H9 (cell line): ENCODE measurements at regions not wholly inside any gene's neighbourhood (a gene's known extent, or its start where the extent isn't known, plus 50 kb on each side); places are given as distances from the start of the nearest gene placed in this dataset.

ENCODE experiments used
- DNase-seq: peaks from one replicate; pipeline ENCODE4 v3.0.0-alpha.2; 2017
- H2AFZ ChIP-seq: one replicate; pipeline ENCODE4 v1.6.1; 2013; ENCODE audit warnings: mild to moderate bottlenecking, low read length, control low read depth, moderate library complexity
- H2AK5ac ChIP-seq: 2 replicates; pipeline ENCODE4 v1.6.1; 2013; ENCODE audit warnings: low read length, control low read depth, mixed read lengths; ENCODE audit not compliant: insufficient read length
- H2BK120ac ChIP-seq: one replicate; pipeline ENCODE4 v1.6.1; 2013; ENCODE audit warnings: low read depth, mild to moderate bottlenecking, low read length, control low read depth, inconsistent platforms; ENCODE audit not compliant: poor library complexity, severe bottlenecking
- H2BK12ac ChIP-seq: 2 replicates; pipeline ENCODE4 v1.6.1; 2013; ENCODE audit warnings: low read length, control low read depth, mixed read lengths, low read depth; ENCODE audit not compliant: insufficient read length
- H2BK15ac ChIP-seq: 2 replicates; pipeline ENCODE4 v1.6.1; 2013; ENCODE audit warnings: low read depth, low read length, control low read depth
- H2BK20ac ChIP-seq: one replicate; pipeline ENCODE4 v1.6.1; 2013; ENCODE audit warnings: low read depth, mild to moderate bottlenecking, low read length, control low read depth, inconsistent platforms; ENCODE audit not compliant: poor library complexity, severe bottlenecking
- H2BK5ac ChIP-seq: 2 replicates; pipeline ENCODE4 v1.6.1; 2013; ENCODE audit warnings: low read length, control low read depth, mixed read lengths; ENCODE audit not compliant: insufficient read length
- H3K14ac ChIP-seq: 2 replicates; pipeline ENCODE4 v1.6.1; 2013; ENCODE audit warnings: low read length, control low read depth; ENCODE audit not compliant: insufficient read depth
- H3K18ac ChIP-seq: 2 replicates; pipeline ENCODE4 v1.6.1; 2013; ENCODE audit warnings: low read depth, mild to moderate bottlenecking, mixed read lengths, low read length, control low read depth; ENCODE audit not compliant: insufficient read length
- H3K23ac ChIP-seq: 2 replicates; pipeline ENCODE4 v1.6.1; 2013; ENCODE audit warnings: low read length, control low read depth, mixed read lengths, low read depth; ENCODE audit not compliant: insufficient read length
- H3K23me2 ChIP-seq: 2 replicates; pipeline ENCODE4 v1.6.1; 2013; ENCODE audit warnings: low read depth, mild to moderate bottlenecking, mixed read lengths, low read length, control low read depth; ENCODE audit not compliant: insufficient read length, poor library complexity, severe bottlenecking
- H3K27ac ChIP-seq: 2 replicates; pipeline ENCODE4 v1.5.1; 2013; ENCODE audit warnings: low read length, control low read depth, mixed read lengths, low read depth; ENCODE audit not compliant: insufficient read length
- H3K27me3 ChIP-seq: 2 replicates; pipeline ENCODE4 v1.6.1; 2013; ENCODE audit warnings: low read length, control low read depth, inconsistent platforms; ENCODE audit not compliant: insufficient read depth
- H3K4ac ChIP-seq: 2 replicates; pipeline ENCODE4 v1.6.1; 2013; ENCODE audit warnings: low read depth, mild to moderate bottlenecking, control low read depth, inconsistent platforms, low read length, moderate library complexity
- H3K4me1 ChIP-seq: 2 replicates; pipeline ENCODE4 v1.6.1; 2013; ENCODE audit warnings: low read length, control low read depth, inconsistent platforms; ENCODE audit not compliant: insufficient read depth
- H3K4me2 ChIP-seq: 2 replicates; pipeline ENCODE4 v1.6.1; 2013; ENCODE audit warnings: low read length, control low read depth, mixed read lengths; ENCODE audit not compliant: insufficient read length, insufficient read depth
- H3K56ac ChIP-seq: 2 replicates; pipeline ENCODE4 v1.6.1; 2013; ENCODE audit warnings: low read depth, mild to moderate bottlenecking, mixed read lengths, low read length, control low read depth; ENCODE audit not compliant: insufficient read length
- H3K79me1 ChIP-seq: 2 replicates; pipeline ENCODE4 v1.6.1; 2013; ENCODE audit warnings: low read depth, mild to moderate bottlenecking, moderate library complexity, low read length, control low read depth, inconsistent platforms; ENCODE audit not compliant: insufficient read depth, poor library complexity, severe bottlenecking
- H3K79me2 ChIP-seq: 2 replicates; pipeline ENCODE4 v1.6.1; 2013; ENCODE audit warnings: low read length, control low read depth, inconsistent platforms; ENCODE audit not compliant: insufficient read depth
- H3K9ac ChIP-seq: 2 replicates; pipeline ENCODE4 v1.6.1; 2013; ENCODE audit warnings: low read length, control low read depth, mixed read lengths; ENCODE audit not compliant: insufficient read length; ENCODE audit errors: extremely low read depth
- H3K9me3 ChIP-seq: one replicate; pipeline ENCODE4 v1.6.1; 2013; ENCODE audit warnings: low read depth, low read length, inconsistent platforms; ENCODE audit not compliant: control insufficient read depth
- H3T11ph ChIP-seq: one replicate; pipeline ENCODE4 v1.6.1; 2013; ENCODE audit warnings: mild to moderate bottlenecking, low read length, control low read depth, inconsistent platforms
- H4K20me1 ChIP-seq: one replicate; pipeline ENCODE4 v1.6.1; 2013; ENCODE audit not compliant: control insufficient read depth, insufficient read length, insufficient read depth
- H4K5ac ChIP-seq: 2 replicates; pipeline ENCODE4 v1.6.1; 2013; ENCODE audit warnings: low read depth, mild to moderate bottlenecking, mixed read lengths, low read length, control low read depth; ENCODE audit not compliant: insufficient read length
- H4K8ac ChIP-seq: replicated peaks from 2 replicates; pipeline ENCODE4 v1.6.1; 2013; ENCODE audit warnings: low read length, control low read depth, mixed read lengths, low read depth; ENCODE audit not compliant: insufficient read length
- H4K91ac ChIP-seq: 2 replicates; pipeline ENCODE4 v1.6.1; 2013; ENCODE audit warnings: low read depth, mild to moderate bottlenecking, moderate library complexity, mixed read lengths, low read length, control low read depth; ENCODE audit not compliant: insufficient read length
- H3K27ac Mint-ChIP-seq, 3 experiments: 2 replicates in 2 of 3; 3 replicates in 1 of 3; pipeline ENCODE4 v1.8.0; 2020 to 2021; ENCODE audit warnings: mixed read lengths in 3 of 3, mild to moderate bottlenecking in 1 of 3, moderate library complexity in 1 of 3
- H3K27me3 Mint-ChIP-seq: 2 replicates; pipeline ENCODE4 v1.8.0; 2021; ENCODE audit warnings: low read depth, mild to moderate bottlenecking, moderate library complexity, mixed read lengths
- H3K36me3 Mint-ChIP-seq, 3 experiments: 2 replicates in 2 of 3; 3 replicates in 1 of 3; pipeline ENCODE4 v1.8.0; 2020 to 2021; ENCODE audit warnings: low read depth in 3 of 3, mixed read lengths in 3 of 3; ENCODE audit not compliant: insufficient read depth in 1 of 3
- H3K4me1 Mint-ChIP-seq, 2 experiments: 2 replicates each; pipeline ENCODE4 v1.8.0; 2020; ENCODE audit warnings: mixed read lengths in 2 of 2
- H3K4me3 Mint-ChIP-seq, 2 experiments: 2 replicates in 1 of 2; 3 replicates in 1 of 2; pipeline ENCODE4 v1.8.0; 2020 to 2021; ENCODE audit warnings: mild to moderate bottlenecking in 2 of 2, mixed read lengths in 2 of 2, moderate library complexity in 1 of 2
- H3K9me3 Mint-ChIP-seq, 2 experiments: 2 replicates in 1 of 2; 3 replicates in 1 of 2; pipeline ENCODE4 v1.8.0; 2020; ENCODE audit warnings: mild to moderate bottlenecking in 2 of 2, mixed read lengths in 2 of 2, moderate library complexity in 1 of 2
- WGBS: extraction: QIAGEN DNeasy Blood & Tissue Kit; methylation state at CpG from one replicate; pipeline ENCODE4 v1.1.7; 2013; ENCODE audit warnings: missing lambda C conversion rate, low lambda C conversion rate, mixed read lengths; ENCODE audit not compliant: insufficient read length; ENCODE audit errors: extremely low coverage; 5-methylcytosine and 5-hydroxymethylcytosine counted together
- TF ChIP-seq, protein P1 (sequence below): fragments of 200-600 bp; sonication (generic); conservative IDR thresholded peaks from 3 replicates; pipeline ENCODE4 v1.8.0; 2021; ENCODE audit warnings: antibody characterized with exemption, mild to moderate bottlenecking

GRCh38 chr2:61662990-61663389, 124.8 kb upstream of the XPO1 start:
- Histone ChIP-seq H3K79me1 (no peaks in the 10 kb centered on the region), H2BK120ac (no peak overlapping the region), H3K9me3 (no peaks in the 10 kb centered on the region), H3K4ac (no peak overlapping the region), H3K4me2 (no peak overlapping the region), H4K20me1 (no peaks in the 10 kb centered on the region), H2BK15ac (no peak overlapping the region), H3K18ac (no peak overlapping the region), H3T11ph (no peak overlapping the region), H2AFZ (no peak overlapping the region), H3K27ac (no peak overlapping the region), H4K5ac (no peak overlapping the region), H4K91ac (no peak overlapping the region), H4K8ac (no peak overlapping the region), H3K79me2 (no peaks in the 10 kb centered on the region), H3K23ac (no peak overlapping the region), H2AK5ac (no peak overlapping the region), H2BK20ac (no peak overlapping the region), H2BK5ac (no peak overlapping the region), H3K9ac (no peak overlapping the region), H3K4me1 (no peaks in the 10 kb centered on the region), H2BK12ac (no peak overlapping the region), H3K23me2 (no peaks in the 10 kb centered on the region), H3K14ac (no peak overlapping the region), H3K27me3 (no peaks in the 10 kb centered on the region), H3K56ac (no peak overlapping the region)
- Mint-ChIP-seq H3K4me3 (no peak overlapping the region), H3K27me3 (no peaks in the 10 kb centered on the region), H3K36me3 (no peaks in the 10 kb centered on the region), H3K4me1 (peaks cover 0 to 9% of the 10 kb centered on the region in 2 experiments; a peak in 3 of 4 replicates), H3K9me3 (peaks cover 0 to 2% of the 10 kb centered on the region in 2 experiments; a peak in 1 of 5 replicates), H3K27ac (no peak overlapping the region)
- TF ChIP-seq, protein P1, sequence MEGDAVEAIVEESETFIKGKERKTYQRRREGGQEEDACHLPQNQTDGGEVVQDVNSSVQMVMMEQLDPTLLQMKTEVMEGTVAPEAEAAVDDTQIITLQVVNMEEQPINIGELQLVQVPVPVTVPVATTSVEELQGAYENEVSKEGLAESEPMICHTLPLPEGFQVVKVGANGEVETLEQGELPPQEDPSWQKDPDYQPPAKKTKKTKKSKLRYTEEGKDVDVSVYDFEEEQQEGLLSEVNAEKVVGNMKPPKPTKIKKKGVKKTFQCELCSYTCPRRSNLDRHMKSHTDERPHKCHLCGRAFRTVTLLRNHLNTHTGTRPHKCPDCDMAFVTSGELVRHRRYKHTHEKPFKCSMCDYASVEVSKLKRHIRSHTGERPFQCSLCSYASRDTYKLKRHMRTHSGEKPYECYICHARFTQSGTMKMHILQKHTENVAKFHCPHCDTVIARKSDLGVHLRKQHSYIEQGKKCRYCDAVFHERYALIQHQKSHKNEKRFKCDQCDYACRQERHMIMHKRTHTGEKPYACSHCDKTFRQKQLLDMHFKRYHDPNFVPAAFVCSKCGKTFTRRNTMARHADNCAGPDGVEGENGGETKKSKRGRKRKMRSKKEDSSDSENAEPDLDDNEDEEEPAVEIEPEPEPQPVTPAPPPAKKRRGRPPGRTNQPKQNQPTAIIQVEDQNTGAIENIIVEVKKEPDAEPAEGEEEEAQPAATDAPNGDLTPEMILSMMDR = no peak
- WGBS = no CpG with 5 or more reads among the region's 7 CpGs
- DNase-seq = no peak
